HG03342 (cell line): ENCODE measurements at regions not wholly inside any gene's neighbourhood (a gene's known extent, or its start where the extent isn't known, plus 50 kb on each side); places are given as distances from the start of the nearest gene placed in this dataset.

Experiments used
- ATAC-seq: cut with Tn5 transposase; IDR thresholded peaks from one replicate; pipeline ENCODE4 v1.9.1; 2021; ENCODE audit warnings: mild to moderate bottlenecking, moderate library complexity; ENCODE audit not compliant: unreplicated experiment

DNA sequence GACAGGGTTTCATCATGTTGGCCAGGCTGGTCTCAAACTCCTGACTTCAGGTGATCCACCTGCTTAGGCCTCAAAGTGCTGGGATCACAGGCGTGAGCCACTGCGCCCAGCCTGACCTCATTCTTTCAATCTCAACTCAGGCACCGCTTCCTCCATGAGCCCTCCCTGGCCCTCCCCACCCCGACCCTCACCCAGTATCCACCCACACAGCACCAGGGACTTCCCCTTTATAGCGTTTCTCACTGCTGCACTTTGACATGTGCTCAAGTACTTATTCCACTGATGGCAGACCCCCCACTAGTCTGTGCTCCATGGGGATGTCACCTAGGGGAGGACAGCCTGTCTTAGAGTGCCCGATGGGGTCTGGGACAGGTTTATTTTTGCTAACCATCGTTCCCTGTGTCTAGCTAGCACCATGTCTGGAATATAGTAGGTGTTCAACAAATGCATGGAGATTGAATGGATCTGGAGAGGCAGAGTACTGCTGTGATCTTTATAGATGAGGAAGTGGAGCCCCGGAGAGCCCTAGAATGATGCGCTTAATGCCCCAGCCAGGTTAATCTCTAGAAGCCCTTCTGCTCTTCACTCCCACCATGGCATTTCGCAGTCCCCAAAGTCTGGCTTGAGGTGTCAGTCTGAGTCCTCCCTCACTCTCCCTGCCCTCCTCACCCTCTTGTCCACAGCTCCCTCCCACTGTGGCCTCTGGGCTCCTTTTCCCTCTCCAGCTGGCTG, 258.8 kb downstream of the RPS24 start:
- ATAC-seq = peak; percentile 58

GRCh38 chr10:78292982-78293865, 259.6 kb downstream of the RPS24 start:
- ATAC-seq = no peak

- ATAC-seq = no peak
Observed at GRCh38 chr10:78295242-78295641, 261.6 kb downstream of the RPS24 start.

DNA sequence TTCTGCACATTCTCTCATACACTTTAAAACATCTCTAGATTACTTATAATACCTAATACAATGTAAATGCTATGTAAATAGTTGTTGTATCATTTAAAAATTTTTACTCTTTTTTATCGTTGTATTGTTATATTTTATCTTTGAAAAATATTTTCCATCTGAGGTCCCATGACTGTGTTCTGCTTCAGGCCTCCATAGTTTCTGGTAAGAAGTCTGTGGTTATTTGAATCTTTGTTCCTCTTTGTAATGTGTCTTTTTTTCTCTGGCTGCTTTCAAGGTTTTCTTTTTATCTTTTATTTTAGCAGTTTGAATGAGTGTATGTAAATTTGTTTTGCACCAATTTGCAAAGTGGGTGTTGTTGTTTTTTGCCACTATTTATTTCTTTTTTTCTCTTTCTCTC, 263.1 kb downstream of the RPS24 start:
- no peak for ATAC-seq

DNA sequence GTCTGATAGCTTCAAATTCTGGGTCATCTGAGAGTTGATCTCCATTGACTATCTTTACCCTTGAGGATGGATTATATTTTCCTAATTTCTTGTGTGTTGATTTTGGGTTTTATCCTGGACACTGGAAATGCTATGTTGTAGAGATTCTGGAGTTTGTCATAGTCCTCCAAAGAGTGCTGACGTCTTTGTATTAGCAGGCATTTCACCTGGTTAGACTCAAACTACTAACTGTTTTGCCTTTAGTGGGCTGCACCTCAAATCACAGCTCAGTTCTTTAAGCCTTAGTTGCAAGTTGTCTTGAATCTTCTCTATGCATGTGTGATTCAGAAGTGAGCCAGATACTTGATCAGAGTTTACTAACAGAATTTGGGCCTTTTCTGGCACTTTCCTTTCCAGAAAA, 264.3 kb downstream of the RPS24 start:
- no peak for ATAC-seq

- no peak for ATAC-seq
Observed at GRCh38 chr10:78298835-78299234, 265.2 kb downstream of the RPS24 start.

DNA sequence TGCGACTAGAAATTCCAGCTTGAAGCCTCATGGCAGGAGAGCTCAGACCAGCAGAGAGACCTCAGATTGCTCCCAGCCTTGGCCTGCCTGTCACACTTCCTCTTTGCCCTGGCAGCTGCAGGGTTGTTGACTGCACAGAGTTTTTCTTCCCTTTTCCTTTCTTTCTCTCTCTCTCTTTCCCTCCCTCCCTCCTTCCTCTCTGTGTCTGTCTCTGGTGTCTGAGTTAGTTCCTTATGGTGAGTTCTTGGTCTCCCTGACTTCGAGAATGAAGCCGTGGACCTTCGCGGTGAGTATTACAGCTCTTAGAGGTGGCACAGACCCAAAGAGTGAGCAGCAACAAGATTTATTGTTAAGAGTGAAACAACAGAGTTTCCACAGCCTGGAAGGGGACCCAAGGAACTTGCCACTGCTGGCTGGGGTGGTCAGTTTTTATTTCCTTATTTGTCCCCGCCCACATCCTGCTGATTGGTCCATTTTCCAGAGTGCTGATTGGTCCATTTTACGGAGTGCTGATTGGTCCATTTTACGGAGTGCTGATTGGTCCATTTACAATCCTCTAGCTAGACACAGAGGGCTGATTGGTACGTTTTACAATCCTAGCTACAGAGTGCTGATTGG, 266.3 kb downstream of the RPS24 start:
- ATAC-seq = no peak

GRCh38 chr10:78300526-78300925, 266.9 kb downstream of the RPS24 start:
- ATAC-seq = no peak

DNA sequence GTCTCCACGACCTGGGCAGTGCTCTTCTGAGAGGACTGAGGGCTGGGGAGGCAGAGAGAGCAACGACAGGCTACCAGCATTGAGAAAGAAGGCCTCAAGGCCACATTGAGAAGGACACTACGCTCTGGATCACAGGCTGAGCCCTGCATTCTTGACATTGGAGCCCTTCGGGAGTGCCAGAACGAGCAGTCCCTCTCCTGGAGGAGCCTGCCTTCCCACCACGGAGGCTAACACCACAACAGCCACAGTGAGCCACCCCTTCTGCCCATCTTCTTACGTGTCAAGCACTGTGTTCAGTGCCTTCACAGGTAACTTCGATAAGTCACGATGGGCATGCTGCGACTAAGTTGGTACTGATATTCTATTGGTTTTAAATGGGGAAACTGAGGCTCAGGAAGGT, 267.8 kb downstream of the RPS24 start:
- no peak for ATAC-seq

DNA sequence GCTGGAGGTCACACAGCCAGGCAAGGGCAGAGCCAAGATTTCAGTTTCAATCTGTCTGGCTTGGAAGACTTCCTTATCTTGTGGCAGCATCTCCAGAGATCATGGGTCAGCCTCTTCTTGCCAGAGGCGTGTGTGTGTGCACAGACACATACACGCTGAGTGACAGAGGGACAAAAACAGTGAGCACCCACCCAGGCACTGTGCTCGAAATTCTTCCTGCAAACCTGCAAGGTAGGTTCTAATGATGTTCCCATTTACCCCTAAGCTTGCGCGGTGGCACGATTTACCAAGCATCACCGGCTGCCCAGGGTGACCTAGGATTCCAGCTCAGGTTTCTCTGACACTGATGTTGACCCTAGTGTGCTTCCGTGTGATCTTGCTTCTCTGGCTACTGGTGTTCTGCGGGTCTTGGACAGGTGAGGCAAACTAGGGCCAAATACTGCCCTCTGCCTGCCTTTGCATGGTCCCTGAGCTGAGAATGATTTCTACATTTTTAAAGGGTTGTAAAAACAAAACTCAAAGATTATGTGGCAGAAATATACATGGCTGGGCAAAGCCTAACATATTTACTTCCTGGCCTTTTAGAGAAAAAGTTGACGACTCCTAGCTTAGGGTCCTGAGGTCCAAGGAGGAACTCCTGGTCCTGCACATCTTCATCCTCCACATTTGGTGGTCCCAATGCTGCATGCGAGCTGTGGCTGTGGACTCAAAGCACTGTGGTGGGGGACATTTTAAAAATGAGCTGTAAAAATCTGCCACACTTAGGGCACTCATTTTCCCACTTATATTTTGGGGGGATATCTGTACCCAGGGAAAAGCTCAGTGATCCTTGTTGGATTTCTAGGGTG, 268.5 kb downstream of the RPS24 start:
- no peak for ATAC-seq

DNA sequence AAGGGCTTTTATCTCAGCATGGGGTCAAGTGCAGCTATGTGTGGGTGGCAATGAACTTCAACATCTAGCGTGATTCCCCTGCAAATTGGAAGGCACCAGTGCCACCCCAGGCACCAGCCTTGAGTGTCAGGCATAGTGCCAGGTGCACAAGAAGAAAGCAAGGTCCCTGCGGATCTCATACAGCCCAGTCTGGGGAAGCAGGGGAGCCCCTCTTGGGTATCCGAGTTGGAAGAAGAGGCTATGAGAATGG, 269.0 kb downstream of the RPS24 start:
- no peak for ATAC-seq

DNA sequence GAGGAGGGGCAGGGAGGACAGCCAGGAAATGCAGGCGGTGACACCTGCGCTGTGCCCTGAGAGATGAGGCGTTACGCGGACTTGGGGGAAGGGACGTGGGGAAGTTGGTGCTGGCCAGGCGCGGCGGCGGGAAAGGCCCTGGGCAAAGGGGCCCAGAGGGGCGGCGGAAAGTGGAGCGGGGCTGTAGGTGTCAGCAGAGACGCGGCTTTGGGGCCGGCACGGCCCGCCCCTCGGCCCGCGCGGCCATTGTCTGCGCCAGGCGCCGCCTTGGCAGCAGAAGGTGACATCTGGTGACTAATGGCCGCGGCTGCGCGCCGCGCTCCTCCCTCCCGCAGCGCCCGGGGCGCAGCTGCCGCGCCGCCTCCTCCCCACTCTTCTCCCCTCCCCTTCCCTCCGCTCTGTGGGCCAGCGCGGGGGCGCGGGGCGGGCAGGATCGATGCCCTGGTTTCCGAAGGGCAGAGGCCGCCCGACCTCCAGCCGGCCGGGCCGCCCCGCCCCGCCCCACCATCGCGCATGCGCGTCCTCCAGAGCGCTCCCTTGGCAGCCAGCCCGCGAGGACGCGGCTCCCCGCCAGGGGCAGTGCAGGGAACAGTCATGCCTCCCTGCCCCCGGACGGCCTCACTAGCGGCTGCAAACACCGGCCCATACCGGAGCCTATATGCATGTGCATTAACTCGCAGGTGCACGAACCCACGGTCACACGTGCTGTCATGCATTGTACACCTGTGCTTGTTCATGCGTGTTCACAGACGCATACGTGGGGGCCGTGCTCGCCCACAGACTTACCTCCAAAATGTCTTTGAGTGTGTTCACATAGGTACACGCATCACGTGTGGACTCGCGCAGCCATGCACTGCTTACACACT, 269.6 kb downstream of the RPS24 start:
- ATAC-seq = peak; percentile 86

DNA sequence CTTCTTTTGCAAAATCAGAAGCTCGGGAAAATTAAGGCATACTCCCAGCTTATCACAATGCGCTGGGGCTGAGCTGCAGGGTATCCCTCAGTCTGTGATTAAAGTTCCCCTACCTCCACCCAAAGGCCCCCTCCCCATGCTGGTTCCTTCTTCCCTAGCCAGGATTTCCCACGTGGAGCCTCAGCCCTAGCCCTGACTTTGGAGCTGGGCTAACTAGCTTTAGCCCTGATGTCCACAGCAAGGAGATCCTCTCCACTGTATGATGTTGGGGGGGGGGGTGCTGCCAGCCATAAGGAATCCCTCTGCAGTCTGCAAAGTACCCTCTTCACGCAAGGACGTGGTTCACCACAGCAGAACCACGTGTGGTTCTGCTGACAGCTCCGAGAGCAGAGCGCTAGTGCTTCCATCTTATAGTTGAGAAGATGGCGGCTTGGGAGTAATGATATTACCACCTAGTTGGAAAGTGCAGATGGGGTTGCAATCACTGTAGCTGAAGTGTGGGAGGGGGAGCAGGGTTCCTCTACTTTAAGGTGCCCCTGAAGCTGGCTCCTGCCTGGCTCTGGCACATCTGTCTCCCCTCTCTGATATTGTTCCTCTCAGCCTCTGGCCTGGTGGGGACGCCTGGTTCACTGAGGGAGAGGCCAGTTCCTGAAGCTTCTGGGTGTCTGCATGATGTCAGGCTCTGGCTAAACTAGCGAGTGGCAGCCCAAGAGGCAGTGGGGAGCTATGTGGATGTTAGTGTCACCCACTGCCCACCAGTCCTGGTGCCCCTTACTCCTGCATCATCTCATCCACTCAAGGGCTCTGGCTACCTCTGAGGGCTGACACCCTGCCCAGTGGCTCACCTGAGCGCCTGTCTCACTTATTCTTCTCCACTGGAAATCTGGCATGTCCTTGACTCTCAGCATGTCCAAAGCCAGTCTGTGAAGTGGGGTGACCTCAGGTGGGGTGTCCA, 270.7 kb downstream of the RPS24 start:
- no peak for ATAC-seq

GRCh38 chr10:78305311-78305710, 271.6 kb downstream of the RPS24 start:
- ATAC-seq = no peak

DNA sequence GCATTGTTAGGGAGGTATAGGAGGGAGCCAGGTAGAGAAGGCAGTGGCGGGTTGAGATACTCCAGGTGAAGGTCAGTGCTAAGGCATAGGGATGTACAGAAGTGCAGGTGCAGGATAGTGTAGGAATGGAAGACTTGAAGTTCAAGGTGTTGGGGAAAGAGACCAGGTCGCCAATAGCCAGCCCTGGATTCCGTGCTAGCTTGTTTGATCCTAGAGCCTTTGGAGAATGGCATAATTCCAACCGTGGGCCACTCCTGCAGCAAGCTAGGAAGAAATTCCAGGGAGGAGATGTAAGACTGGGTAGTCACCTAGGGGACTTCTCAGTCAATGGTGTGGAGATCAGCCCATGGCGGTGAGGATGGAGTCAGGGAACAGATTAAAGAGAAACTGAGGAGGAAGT, 272.7 kb downstream of the RPS24 start:
- ATAC-seq = no peak

DNA sequence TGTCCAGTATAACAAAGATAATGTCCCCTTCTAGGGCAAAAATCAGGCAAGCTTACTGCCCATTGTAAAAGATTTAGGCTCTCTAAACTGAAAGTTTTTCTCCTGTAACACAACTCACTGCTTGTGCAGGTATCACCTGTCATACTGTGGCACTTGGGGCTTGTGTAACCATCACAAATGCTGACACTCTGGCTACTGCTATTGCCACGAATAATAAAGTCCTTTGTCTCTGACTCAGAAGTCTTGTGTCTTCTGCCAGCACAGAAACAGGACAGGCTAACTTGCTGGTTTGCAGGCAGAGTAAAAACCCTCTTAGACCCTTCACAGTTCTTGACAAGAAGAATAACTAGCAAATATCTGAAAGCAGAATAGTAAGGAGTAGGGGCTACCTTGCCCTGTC, 273.9 kb downstream of the RPS24 start:
- no peak for ATAC-seq

GRCh38 chr10:78309536-78310237, 276.0 kb downstream of the RPS24 start:
- ATAC-seq = no peak

DNA sequence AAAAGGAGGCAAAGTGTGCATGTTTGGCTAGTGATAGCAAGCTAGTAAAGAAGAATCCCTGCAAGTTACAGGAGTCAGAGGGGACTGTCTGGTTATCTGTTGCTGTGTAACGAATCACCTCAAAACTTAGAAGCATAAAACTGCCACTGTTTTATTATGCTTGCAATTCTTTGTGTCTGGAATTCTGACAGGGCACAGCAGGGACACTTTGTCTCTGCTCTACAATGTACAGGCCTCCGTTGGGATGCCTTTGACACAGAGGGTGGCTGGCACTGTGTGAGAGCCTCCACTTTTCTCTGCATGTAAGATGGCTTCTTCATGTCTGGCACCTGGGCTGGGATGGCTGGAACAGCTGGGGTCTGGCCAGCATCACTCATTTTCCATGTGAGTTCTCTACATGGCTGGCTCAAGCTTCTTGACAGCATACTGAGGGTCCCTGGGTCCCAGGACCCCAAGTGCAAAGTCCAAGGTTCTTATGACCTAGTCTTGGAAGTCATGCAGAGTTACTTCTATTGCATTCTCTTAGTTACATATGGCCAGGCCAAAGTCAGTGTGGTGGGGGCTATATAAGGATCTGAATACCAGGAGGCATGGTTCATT, 276.9 kb downstream of the RPS24 start:
- ATAC-seq = no peak
